Osteoblast (primary cell): ENCODE measurements at regions not wholly inside any gene's neighbourhood (a gene's known extent, or its start where the extent isn't known, plus 50 kb on each side); places are given as distances from the start of the nearest gene placed in this dataset.

Source experiments
- DNase-seq: peaks from one replicate; pipeline ENCODE4 v3.0.0; 2011; ENCODE audit warnings: low spot score, mixed read lengths; ENCODE audit not compliant: insufficient read length; ENCODE audit errors: missing footprints
- H2AFZ ChIP-seq: 2 replicates; pipeline ENCODE4 v1.6.0; 2011; ENCODE audit warnings: mild to moderate bottlenecking, low read length
- H3K27ac ChIP-seq: 2 replicates; pipeline ENCODE4 v1.5.1; 2011; ENCODE audit warnings: mild to moderate bottlenecking, low read depth, low read length, moderate library complexity
- H3K27me3 ChIP-seq: 2 replicates; pipeline ENCODE4 v1.6.0; 2012; ENCODE audit warnings: mild to moderate bottlenecking, control low read depth, inconsistent platforms, low read length, moderate library complexity; ENCODE audit not compliant: insufficient read depth
- H3K36me3 ChIP-seq: 2 replicates; pipeline ENCODE4 v1.5.1; 2011; ENCODE audit warnings: mild to moderate bottlenecking, low read length, control low read depth, moderate library complexity; ENCODE audit not compliant: insufficient read depth
- H3K4me1 ChIP-seq: 2 replicates; pipeline ENCODE4 v1.5.1; 2011; ENCODE audit warnings: mild to moderate bottlenecking, low read length, control low read depth, moderate library complexity; ENCODE audit not compliant: insufficient read depth
- H3K4me2 ChIP-seq: 2 replicates; pipeline ENCODE4 v1.6.0; 2011; ENCODE audit warnings: mild to moderate bottlenecking, low read length; ENCODE audit not compliant: insufficient read depth
- H3K4me3 ChIP-seq: fragments of 200-600 bp; sonication (generic); 3 replicates; pipeline ENCODE4 v1.5.1; 2012; ENCODE audit warnings: mild to moderate bottlenecking, low read length, inconsistent platforms; ENCODE audit not compliant: insufficient read depth
- H3K79me2 ChIP-seq: 2 replicates; pipeline ENCODE4 v1.6.0; 2012; ENCODE audit warnings: mild to moderate bottlenecking, low read length, control low read depth, inconsistent platforms; ENCODE audit not compliant: insufficient read depth
- H3K9me3 ChIP-seq: 2 replicates; pipeline ENCODE4 v1.5.1; 2011; ENCODE audit warnings: low read depth, low read length, control low read depth
- H4K20me1 ChIP-seq: 2 replicates; pipeline ENCODE4 v1.6.0; 2012; ENCODE audit warnings: mild to moderate bottlenecking, low read length, control low read depth; ENCODE audit not compliant: insufficient read depth
- TF ChIP-seq, protein P1 (sequence below): IDR thresholded peaks from 2 replicates; pipeline ENCODE4 v1.5.1; 2011; ENCODE audit warnings: mild to moderate bottlenecking, low read depth, low read length, moderate library complexity; ENCODE audit errors: extremely low read depth

DNA sequence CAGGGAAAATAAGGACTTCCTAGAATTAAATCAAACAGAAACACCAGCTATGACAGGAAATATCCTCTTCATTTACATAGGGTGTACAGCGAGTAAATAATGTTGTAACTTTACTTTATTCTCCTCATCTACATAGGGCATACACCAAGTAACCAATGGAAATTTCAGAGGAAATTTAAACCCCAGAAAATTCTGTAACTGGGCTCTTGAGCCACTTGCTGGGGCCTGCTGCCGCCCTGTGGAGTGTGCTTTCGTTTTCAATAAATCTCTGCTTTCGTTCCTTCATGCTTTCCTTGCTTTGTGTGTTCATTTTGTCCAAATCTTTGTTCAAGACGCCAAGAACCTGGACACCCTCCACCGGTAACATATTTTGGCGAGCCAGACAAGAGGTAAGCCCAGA lies 990.4 kb upstream of the CADM2 start:
- Histone ChIP-seq H2AFZ (no peak overlapping the region), H3K27me3 (no peaks in the 10 kb centered on the region), H3K4me1 (no peaks in the 10 kb centered on the region), H3K79me2 (no peaks in the 10 kb centered on the region), H3K4me3 (no peak overlapping the region), H3K36me3 (no peaks in the 10 kb centered on the region), H3K27ac (no peak overlapping the region), H3K9me3 (no peaks in the 10 kb centered on the region), H4K20me1 (no peaks in the 10 kb centered on the region), H3K4me2 (no peak overlapping the region)
- TF ChIP-seq, protein P1, sequence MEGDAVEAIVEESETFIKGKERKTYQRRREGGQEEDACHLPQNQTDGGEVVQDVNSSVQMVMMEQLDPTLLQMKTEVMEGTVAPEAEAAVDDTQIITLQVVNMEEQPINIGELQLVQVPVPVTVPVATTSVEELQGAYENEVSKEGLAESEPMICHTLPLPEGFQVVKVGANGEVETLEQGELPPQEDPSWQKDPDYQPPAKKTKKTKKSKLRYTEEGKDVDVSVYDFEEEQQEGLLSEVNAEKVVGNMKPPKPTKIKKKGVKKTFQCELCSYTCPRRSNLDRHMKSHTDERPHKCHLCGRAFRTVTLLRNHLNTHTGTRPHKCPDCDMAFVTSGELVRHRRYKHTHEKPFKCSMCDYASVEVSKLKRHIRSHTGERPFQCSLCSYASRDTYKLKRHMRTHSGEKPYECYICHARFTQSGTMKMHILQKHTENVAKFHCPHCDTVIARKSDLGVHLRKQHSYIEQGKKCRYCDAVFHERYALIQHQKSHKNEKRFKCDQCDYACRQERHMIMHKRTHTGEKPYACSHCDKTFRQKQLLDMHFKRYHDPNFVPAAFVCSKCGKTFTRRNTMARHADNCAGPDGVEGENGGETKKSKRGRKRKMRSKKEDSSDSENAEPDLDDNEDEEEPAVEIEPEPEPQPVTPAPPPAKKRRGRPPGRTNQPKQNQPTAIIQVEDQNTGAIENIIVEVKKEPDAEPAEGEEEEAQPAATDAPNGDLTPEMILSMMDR = no peak
- no peak for DNase-seq

DNA sequence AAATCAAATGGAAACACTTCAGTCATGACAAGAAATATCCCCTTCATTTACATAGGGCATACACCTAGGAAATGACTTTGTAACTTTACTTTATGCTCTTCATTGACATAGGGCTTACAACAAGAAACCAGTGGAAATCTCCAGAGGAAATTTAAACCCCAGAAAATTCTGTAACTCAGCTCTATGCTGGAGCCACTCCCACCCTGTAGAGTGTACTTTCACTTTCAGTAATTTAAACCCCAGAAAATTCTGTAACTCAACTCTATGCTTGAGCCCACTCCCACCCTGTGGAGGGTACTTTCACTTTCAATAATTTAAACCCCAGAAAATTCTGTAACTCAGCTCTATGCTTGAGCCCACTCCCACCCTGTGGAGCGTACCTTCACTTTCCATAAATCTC lies 987.1 kb upstream of the CADM2 start:
- no peak for DNase-seq
- TF ChIP-seq, protein P1 = no peak
- no peaks in the 10 kb centered on the region for H3K79me2 ChIP-seq

DNA sequence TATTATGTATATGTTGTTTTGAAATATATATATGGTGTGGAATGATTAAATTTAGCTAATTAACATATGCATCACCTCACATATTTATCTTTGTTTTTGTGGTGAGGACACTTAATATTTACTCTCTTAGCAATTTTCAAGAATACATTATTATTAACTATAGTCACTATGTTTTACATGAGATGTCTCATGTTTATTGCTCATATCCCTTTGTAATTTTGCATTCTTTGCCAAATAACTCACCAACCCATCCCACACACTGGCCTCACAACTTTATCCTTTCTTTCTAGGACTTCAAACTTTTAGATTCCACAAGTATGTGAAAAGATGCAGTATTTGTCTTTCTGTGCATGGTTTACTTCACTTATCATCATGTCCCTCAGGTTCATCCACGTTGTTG lies 950.2 kb upstream of the CADM2 start:
- no peaks in the 10 kb centered on the region for H4K20me1 ChIP-seq
- H3K4me3 ChIP-seq = no peak overlapping the region
- H3K9me3 ChIP-seq = no peaks in the 10 kb centered on the region
- TF ChIP-seq, protein P1 = no peak
- no peak overlapping the region for H3K4me2 ChIP-seq
- H3K27ac ChIP-seq = no peak overlapping the region
- DNase-seq = no peak
- no peaks in the 10 kb centered on the region for H3K36me3 ChIP-seq
- H3K4me1 ChIP-seq = no peaks in the 10 kb centered on the region
- H2AFZ ChIP-seq = no peak overlapping the region
- H3K79me2 ChIP-seq = no peaks in the 10 kb centered on the region
- no peaks in the 10 kb centered on the region for H3K27me3 ChIP-seq

More for the DNA sequence above, 987.1 kb upstream of the CADM2 start:
- no peaks in the 10 kb centered on the region for H3K27me3 ChIP-seq
- H3K4me3 ChIP-seq = no peak overlapping the region
- no peaks in the 10 kb centered on the region for H3K36me3 ChIP-seq
- no peak overlapping the region for H3K4me2 ChIP-seq
- no peak overlapping the region for H2AFZ ChIP-seq
- no peak overlapping the region for H3K27ac ChIP-seq
- no peaks in the 10 kb centered on the region for H3K9me3 ChIP-seq
- no peaks in the 10 kb centered on the region for H4K20me1 ChIP-seq
- H3K4me1 ChIP-seq = no peaks in the 10 kb centered on the region

DNA sequence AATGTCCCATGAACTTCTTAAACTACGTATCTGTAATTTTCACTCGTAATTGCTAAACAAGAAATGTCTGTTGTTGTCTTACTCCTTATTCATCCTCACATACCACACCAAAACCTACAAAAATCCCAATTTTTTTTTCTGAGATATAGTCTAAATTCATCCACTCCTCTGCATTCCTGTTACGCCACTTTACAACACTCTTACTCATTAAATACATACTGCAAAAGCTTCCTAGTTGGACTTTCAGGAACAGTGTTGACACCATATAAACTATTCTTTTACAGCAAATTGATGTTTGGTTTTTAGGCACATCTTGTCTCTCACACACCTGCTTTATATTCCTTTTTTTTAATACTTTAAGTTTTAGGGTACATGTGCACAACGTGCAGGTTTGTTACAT lies 934.9 kb upstream of the CADM2 start:
- Histone ChIP-seq H3K79me2 (no peaks in the 10 kb centered on the region), H3K4me2 (no peak overlapping the region), H3K4me1 (no peaks in the 10 kb centered on the region), H3K36me3 (no peaks in the 10 kb centered on the region), H2AFZ (no peak overlapping the region), H3K9me3 (no peaks in the 10 kb centered on the region), H3K27me3 (no peaks in the 10 kb centered on the region), H3K27ac (no peak overlapping the region), H3K4me3 (no peak overlapping the region), H4K20me1 (no peaks in the 10 kb centered on the region)
- DNase-seq = no peak
- TF ChIP-seq, protein P1 = no peak
